Epithelial cell of prostate (primary cell): ENCODE measurements at regions not wholly inside any gene's neighbourhood (a gene's known extent, or its start where the extent isn't known, plus 50 kb on each side); places are given as distances from the start of the nearest gene placed in this dataset.

Experiments
- DNase-seq: peaks from one replicate; pipeline ENCODE4 v3.0.0-alpha.2; 2011; ENCODE audit warnings: low read depth, low spot score
- H3K27ac ChIP-seq: fragments of 450-650 bp; 2 replicates; pipeline ENCODE4 v1.5.1; 2017; ENCODE audit warnings: mild to moderate bottlenecking

DNA sequence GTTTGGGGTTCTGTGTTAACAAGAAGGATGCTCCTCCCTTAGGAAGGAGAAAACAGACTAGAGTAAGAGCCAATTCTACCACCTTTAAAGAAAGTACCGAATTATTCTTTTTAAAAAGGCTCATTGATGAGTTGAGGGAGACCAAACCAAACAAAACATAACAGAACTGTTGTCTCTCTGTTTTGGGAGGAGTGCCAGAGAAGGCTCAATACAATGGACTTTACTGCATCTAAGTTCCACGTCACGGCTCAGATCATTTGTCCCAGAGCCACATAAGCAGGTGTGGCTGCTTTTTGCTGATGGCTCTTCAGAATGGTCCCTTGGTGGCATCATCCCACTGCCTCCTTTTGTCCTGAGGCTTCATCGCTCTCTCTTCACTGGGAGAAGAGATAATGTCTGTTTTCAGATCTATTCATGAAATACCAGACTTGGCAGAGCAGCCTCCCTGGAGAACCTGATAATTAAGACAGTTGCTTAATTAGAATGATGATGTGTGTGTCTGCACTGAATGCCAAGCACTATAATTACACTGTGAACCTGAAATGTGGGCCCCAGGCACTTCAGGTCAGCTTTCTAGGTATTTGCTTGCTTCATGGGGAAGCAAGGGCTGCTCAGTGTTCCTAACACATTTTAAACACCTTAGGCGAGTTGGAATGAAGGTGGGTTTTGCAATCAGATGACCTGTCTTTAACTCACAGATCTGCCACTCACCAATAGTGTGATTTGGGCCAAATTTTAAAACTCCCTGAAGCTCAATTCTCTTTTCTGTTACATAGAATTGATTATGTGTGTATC, 335.2 kb upstream of the MCTP2 start:
- DNase-seq = no peak
- H3K27ac ChIP-seq = no peak overlapping the region

DNA sequence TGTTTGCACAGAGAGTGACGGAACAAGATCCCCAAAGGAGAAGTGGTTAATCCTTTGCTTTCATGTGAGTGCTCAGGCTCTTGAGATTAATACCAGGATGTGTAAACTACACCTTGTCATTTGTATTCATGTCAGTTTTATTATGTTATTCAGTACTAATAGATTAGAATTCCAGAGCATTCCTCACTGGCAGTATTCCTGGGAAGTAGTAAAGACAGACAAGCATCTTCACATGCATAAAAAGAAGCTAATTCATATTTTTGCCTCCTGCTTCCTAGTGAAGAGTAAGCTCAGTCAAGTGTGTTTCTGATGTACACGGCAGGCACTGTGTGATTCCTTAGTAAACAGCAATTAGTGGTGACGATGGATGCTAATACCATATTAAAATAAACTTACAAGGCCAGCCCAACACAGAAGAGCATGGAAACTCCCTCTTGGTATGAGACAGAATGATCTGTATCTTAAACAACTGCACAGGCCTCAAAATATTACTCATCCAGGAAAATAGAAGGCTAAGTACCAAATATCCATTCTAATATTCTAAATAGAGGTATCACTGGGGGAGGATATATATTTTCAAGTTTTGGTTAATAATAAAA, 336.8 kb upstream of the MCTP2 start:
- no peak for DNase-seq
- no peak overlapping the region for H3K27ac ChIP-seq

DNA sequence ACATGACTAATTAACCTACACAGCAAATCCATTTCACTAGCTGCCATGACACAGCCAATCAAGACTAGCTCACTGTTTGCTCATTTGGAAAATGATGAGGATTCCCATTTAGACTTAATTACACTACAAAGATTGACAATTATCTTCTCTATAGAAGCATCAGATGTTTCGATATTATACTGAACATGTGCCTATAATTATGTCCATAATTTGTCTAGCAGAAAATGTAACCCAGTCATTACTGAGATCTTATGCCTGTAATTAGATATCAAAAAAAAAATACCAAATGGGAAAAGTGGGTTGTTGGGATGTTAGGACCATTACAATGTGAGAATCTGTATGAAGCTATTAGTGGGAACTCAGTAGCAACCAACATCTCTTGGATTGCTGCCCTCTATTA, 344.2 kb upstream of the MCTP2 start:
- no peak for DNase-seq
- H3K27ac ChIP-seq = no peak overlapping the region

DNA sequence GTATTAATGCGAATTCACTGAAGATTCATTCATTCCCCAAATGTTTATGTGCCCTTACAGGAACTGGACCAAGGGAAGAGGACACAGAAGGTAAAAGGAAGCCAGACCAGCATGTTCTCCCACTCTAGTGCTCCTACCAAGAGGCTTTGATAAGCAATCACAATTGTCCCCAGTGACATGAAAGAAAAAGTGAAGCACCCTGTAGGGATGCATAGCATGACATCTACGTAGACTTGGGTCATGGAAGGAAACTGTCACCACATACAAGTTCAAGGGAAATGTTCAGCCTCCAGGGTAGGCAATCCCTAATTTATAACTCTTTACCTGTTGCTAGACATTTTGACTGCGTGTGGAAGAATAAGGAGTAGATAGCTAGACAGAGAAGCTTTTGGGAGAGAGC, 348.6 kb upstream of the MCTP2 start:
- no peak for DNase-seq
- H3K27ac ChIP-seq = no peak overlapping the region

DNA sequence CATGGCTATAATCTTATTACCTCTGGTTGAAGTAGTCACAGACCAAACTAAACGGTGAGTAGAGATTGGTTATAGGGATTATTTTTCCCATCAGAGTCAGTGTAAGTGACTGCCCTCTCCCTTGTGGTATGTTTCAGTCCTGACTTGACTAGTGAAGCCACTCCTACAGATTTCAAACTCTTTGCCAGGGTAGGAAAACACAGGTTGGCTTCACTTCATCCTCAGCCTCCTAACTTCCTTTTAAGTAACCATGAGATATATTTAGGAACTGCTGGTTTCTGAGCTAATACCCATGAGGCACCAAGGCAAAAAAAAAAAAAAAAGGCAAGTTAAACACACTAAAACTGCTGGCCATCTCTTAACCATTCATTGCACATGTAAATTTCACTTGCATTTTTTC, 349.2 kb upstream of the MCTP2 start:
- no peak overlapping the region for H3K27ac ChIP-seq
- DNase-seq = no peak

DNA sequence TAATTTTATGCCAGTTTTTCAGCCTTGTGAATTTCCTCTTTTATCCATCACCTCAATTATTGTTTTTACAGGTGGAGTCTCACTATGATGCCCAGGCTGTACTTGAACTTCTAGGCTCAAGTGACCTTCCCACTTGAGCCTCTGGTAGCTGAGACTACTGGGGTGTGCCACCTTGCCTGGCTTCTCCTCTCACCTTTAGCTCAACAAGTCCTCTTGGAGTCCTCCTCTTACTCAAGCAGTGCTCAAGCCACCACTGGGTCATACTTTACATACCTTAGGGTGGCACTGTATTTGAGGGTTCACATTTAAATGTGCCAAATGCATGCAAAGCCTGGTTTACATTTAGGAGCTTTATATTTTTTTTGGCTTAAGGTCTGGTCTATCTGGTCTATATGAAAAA, 350.1 kb upstream of the MCTP2 start:
- no peak for DNase-seq
- no peak overlapping the region for H3K27ac ChIP-seq

DNA sequence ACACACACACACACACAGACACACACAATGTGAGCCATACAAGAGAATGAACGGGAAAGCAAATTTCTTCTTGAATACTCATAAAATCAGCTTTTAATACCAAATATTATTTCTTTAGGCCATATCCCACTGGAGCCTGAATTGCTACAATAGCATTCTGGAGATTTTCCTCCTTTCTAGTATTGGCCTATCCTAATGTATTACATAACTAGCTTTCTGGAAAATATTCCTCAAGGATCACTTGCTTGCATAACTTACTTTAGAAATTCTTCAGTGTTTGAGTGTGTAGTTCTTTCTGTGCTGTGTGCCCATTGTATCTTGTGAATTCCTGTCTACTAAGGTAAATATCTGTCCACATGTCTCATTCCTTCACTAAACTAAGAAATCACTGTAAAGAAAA, 351.0 kb upstream of the MCTP2 start:
- no peak for DNase-seq
- H3K27ac ChIP-seq = no peak overlapping the region

DNA sequence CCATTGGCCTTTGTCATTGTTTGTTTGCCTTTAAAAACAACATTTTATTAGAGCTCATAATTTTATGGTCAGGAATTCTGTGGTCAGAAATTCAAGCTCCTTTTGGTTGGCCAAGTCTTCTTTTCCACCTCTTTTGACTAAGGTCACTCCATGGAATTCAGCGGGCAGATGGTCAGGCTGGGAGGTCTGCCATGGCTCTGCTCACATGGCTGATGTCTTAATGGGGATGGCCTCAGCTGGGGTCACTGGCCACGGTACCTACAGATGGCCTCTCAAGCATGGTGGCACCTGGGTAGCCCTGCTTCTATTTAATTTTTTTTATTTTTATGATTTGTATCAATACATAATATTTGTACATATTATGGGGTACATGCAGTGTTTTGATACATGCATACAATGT, 360.8 kb upstream of the MCTP2 start:
- no peak overlapping the region for H3K27ac ChIP-seq
- no peak for DNase-seq

DNA sequence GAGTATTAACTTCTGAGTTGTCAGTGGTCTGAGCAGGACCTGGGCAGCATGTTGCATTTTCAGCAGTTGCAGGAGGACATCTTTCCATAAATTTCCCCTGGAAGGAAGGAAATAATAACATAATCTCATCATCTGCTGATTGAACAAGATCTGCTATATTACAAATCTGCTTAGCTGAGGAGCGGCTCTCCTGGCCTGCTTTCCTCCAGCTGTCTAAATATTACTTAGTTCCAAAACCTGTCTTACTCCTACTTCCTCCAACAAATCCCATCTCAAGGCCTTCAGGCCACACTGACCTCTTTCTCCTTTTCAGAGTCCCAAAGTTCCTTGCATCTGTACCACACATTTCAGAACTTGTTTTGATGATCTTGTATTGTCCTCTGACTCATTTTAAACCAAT, 364.4 kb upstream of the MCTP2 start:
- DNase-seq = no peak
- no peak overlapping the region for H3K27ac ChIP-seq

DNA sequence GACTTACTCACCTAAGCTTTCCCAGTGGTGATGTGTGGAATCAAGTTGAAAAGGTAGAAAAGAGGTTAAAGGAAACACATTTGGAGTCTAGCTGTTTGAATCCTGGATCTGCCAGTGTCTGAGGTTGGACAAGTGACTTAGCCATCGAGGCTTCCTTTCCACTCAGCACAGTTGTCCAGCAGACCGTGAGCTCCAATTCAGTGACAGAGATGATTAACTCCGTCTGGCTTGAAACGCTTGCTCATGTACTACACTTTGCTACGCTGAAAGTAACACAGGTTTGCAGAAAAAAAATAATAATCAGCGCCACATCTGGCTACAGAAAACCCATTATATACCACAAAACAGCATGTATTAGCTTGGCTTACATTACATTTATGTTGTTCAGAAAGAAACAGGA, 364.9 kb upstream of the MCTP2 start:
- no peak overlapping the region for H3K27ac ChIP-seq
- DNase-seq = no peak

DNA sequence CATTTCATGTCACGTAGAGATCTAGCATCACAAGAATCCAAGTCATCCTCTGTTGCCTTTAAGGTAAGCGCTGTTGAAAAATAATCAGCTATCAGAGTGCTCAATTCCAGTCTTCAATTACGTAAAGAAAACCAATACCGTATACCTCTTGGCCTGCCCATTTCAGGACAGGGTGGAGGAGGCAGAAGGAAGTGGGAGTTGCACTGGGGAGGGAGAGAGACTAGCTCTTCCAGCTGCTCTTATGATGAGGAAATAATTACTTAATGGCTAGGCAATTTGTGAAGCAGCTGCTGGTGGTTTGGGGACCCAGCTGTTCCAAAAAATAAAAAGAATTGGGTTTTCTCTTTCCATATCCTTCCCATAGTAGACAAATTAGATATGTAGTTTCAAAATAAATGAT, 365.8 kb upstream of the MCTP2 start:
- no peak for DNase-seq
- no peak overlapping the region for H3K27ac ChIP-seq

DNA sequence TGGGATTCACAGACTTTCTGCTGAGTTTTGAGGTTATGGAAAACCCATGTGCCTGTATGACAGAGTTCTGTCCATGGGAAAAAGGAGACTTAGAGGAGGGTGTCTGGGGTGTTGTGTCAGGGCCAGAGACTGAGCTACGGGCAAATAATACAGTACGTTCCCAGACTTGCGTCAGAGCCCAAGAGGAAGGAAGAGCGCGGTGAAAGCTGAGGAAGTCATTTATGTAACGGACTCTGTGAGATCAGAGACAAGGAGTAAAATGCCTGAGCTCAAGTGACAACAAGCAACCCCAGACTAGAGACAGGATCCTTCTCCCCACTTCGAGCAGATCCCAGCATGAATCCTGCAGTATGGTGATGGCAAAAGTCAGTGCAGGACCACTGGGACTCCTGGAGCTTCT, 368.6 kb upstream of the MCTP2 start:
- no peak for DNase-seq
- no peak overlapping the region for H3K27ac ChIP-seq

DNA sequence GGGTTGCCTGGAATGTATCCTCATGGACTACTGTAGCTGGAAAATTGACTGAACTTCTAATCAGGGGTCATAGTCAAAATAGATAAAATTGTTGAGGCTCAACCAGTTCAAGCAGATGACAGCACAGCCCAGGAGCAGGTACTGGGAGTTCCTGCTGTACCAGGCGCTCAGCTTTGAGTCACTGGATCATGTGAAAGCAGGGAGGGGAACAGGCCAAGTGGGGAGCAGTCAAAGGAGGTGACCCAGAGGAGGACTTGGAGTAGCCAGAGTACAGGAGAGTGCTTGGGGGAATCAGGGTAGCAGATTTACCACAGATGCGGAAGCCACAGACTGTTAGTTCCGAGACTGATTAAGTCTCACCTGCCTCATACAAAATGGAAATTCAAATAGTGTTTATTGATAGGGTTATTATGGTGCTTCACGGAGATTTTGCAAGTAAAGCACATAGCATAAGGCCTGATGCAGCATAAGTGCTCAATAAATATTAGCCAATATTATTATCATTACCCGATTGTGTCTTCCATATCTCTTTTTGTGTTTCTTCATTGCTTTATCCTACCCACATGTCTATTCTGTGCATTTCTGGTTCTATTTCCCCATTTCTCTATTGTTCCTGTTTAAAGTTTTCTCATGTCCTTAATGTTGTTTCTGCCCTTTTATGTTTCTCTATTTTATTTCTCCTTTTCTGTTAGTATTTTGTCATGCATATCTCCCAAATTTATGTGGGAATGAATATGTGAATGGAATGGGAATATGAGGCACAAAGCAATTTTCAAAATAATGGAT, 369.2 kb upstream of the MCTP2 start:
- peak; percentile 26 for DNase-seq
- H3K27ac ChIP-seq = no peak overlapping the region

DNA sequence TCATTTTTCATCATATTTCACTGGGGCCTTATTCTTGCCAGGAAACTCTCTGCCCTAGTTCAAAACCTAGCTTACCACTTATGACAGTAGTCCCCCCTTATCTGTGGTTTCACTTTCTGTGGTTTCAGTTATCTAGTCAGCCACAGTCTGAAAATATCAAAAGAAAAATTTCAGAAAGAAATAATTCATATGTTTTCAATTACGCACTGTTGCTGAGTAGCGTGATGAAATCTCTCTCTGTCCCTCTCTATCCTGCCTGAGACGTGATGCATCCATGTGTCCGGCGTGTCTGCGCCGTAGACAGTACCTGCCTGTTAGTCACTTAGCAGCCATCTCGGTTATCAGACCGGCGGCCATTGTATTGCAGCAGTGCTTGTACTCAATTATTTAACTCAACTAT, 369.9 kb upstream of the MCTP2 start:
- H3K27ac ChIP-seq = no peak overlapping the region
- no peak for DNase-seq

DNA sequence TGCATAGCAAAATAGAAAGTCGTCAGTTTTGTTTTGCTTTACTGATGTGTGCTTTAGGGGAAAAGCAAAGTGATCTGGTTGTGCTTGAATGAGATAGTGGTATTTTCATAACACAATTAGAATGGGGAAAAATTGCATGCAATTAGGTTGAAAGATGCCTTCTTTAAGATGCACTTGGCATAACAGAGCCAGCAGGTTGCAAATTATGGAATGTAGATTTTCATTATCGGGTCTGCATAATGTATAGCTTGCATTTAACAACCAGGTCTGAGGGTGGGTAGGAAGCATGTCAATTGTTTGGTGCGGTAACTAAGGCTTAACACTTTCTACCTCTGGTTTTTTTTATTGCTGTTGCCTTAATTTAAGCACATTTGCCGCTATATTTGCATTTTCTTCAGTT, 370.7 kb upstream of the MCTP2 start:
- no peak overlapping the region for H3K27ac ChIP-seq
- no peak for DNase-seq

DNA sequence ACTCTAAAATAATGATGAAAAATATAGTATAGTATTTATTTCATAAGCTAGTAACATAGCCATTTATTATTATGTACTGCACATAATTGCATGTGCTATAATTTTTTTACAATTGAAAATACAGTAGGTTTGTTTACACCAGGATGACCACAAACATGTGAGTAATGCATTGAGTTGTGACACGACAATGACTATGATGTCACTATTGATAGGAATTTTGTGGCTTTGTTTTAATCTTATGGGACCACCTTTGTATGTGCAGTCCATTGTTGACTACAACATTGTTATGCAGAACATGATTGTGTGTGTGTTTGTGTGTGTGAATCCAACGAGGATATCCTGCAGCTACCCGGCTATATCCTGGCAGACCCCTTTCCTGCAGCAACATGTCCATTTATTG, 372.2 kb upstream of the MCTP2 start:
- DNase-seq = no peak

DNA sequence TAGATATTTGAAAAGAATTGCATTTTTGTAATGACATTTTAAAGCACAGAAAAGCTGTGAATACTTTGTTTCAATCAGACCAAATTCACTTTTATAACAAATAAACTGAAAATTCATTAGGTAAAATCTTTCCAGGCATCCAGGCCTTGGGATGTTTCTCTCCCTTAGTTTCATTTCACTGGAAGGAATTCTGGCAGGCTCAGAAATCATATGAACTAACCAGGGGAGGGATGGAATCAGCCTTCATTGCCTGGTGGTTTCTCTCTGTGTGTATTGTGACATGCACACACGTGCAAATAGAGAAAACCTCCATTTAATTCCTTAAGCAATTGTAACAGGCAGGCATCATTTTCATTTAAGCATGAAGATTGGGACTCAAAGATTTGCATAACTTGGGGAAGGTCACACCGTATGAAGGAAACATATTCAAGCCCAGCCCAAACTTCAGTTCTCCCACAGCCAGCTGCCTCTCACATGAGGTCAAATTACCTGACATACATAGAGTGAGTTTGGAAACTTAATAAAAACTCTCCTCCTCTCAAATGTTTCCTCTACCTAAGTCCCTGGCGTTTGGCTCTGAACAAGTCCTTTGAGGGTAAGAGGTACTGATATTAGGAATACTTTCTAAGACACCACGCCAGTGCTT, 376.1 kb upstream of the MCTP2 start:
- no peak for DNase-seq
- H3K27ac ChIP-seq = no peak overlapping the region

More for the DNA sequence above, 372.2 kb upstream of the MCTP2 start:
- no peak overlapping the region for H3K27ac ChIP-seq

DNA sequence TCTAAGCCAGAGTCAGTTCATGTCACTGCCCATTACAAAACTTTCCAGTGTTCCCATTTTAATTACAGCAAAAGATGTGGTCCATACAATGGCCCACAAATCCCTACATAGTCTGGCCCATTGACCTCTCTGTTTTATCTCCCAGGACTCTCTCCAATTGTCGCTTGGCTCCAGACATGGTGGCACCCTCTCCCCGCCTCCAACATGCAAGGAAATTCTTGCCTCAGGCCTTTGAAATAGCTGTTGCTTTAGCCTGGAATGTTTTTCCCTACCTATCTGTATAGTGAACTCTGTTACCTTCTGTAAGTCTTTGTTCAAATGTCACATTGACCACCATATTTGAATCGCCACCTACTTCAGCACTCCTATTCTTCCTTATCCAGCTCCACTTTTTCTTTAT, 377.3 kb upstream of the MCTP2 start:
- no peak for DNase-seq
- H3K27ac ChIP-seq = no peak overlapping the region

DNA sequence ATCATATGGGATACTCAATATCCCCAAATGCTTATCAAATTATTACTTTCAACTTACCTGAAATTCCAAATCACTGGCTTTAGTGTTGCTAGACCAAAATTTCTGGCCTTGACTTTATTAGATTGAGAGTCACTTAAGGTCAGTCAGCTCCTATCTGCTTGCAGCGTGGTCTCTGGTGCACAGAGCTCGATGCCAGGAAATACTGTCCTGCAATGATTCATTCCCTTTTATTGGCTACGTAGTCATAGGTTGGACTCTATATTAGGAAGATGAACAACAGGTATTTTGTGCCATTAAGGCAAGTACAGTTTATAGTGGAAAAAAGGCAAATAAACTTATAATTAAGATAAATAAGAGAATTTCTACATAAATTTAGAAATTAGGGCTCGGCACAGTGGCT, 378.6 kb upstream of the MCTP2 start:
- DNase-seq = peak; percentile 50
- H3K27ac ChIP-seq = no peak overlapping the region

DNA sequence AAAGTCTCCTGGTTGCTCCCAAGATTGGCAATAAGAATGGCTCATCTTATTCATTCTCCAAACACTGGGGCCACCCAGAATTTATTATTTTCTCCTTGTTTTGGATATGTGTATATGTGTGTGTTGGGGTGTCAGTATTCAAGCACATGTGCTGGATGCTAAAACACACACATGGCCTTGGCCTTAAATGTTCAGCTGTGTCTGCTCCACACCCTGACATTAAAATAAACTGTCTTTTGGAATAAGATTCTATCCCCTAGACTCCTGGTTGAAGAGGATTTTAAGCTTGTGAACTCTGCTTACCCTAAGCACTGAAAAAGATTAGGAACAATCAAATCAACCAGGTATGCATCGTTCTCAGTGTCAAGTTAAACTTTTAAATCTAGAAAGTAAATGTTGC, 382.9 kb upstream of the MCTP2 start:
- H3K27ac ChIP-seq = no peak overlapping the region
- DNase-seq = no peak

DNA sequence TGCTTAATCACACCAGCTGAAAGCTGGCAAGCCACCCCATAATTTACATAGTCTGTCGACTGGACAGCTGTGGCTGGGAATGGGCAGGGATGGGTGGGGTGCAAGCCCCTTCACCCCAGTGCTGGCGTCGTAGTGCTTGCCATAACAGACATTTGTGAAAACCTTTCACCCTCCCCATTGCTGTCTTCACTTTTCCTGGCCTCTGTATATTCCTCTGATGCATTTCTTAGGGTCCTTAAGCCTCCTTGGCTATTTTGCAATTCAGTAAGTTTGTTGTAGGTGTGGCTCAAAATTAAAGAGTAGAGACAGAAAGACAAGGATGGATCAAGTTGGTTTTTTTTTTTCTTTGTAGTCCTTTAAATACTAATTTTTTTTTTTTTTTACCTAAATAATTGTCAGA, 383.3 kb upstream of the MCTP2 start:
- H3K27ac ChIP-seq = no peak overlapping the region
- DNase-seq = no peak
